HG03064 (cell line): ENCODE measurements at regions not wholly inside any gene's neighbourhood (a gene's known extent, or its start where the extent isn't known, plus 50 kb on each side); places are given as distances from the start of the nearest gene placed in this dataset.
"Not testable (repeated sequence)": the region's sequence is repeated elsewhere in the genome, so short reads cannot be mapped to it uniquely, and the experiment has no call there.

Experiments
- ATAC-seq: cut with Tn5 transposase; IDR thresholded peaks from one replicate; pipeline ENCODE4 v1.9.1; 2021; ENCODE audit warnings: low read depth; ENCODE audit not compliant: unreplicated experiment

- not testable (repeated sequence) for ATAC-seq
Observed at GRCh38 chr7:19882893-19883292, 109.5 kb upstream of the TMEM196 start.

GRCh38 chr7:19872094-19872493, 98.7 kb upstream of the TMEM196 start:
- no peak for ATAC-seq

GRCh38 chr7:19871102-19871501, 97.7 kb upstream of the TMEM196 start:
- no peak for ATAC-seq

GRCh38 chr7:19869979-19870378, 96.6 kb upstream of the TMEM196 start:
- ATAC-seq, result peak; percentile 56

GRCh38 chr7:19853261-19853832, 79.9 kb upstream of the TMEM196 start:
- no peak for ATAC-seq

GRCh38 chr7:19852192-19852591, 78.8 kb upstream of the TMEM196 start:
- ATAC-seq, result no peak

- ATAC-seq, result no peak
Observed at GRCh38 chr7:19851504-19851903, 78.1 kb upstream of the TMEM196 start.

- ATAC-seq, result no peak
Observed at GRCh38 chr7:19834566-19834965, 61.1 kb upstream of the TMEM196 start.

GRCh38 chr7:19830604-19831003, 57.2 kb upstream of the TMEM196 start:
- ATAC-seq, result no peak
